A673 (cell line): ENCODE measurements at regions not wholly inside any gene's neighbourhood (a gene's known extent, or its start where the extent isn't known, plus 50 kb on each side); places are given as distances from the start of the nearest gene placed in this dataset.

Experiments
- EZH2 ChIP-seq: fragments of 200-600 bp; sonication (generic); IDR thresholded peaks from 2 replicates; pipeline ENCODE4 v1.6.1; 2017; ENCODE audit warnings: borderline replicate concordance, low read depth, mild to moderate bottlenecking, mixed read lengths, antibody characterized with exemption, low read length; ENCODE audit not compliant: poor library complexity, severe bottlenecking
- TF ChIP-seq, protein P1 (sequence below): fragments of 300-800, 200-600 bp; sonication (generic); conservative IDR thresholded peaks from 2 replicates; pipeline ENCODE4 v1.5.1; 2017; ENCODE audit warnings: low read depth, mild to moderate bottlenecking, antibody characterized with exemption, low read length, moderate library complexity, mixed read lengths

DNA sequence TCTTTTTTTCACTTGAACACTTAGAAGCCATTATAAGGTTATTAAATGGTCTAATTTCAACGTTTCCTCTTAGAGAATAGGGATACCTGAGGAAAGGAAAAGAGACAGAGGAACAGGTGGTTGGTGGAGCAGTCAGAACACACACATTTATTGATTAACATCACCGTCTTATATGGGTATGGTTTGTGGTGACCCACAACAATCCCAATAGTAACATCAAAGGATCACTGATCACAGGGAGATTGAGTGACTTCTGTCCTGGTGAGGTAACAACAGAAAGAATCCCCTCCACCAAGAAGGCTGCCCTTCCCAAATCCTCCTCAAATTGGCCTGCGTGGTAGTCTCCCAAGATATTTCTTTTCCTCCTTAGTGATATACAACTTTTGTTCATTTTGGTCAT, 474.0 kb downstream of the PLPP3 start:
- TF ChIP-seq, protein P1, sequence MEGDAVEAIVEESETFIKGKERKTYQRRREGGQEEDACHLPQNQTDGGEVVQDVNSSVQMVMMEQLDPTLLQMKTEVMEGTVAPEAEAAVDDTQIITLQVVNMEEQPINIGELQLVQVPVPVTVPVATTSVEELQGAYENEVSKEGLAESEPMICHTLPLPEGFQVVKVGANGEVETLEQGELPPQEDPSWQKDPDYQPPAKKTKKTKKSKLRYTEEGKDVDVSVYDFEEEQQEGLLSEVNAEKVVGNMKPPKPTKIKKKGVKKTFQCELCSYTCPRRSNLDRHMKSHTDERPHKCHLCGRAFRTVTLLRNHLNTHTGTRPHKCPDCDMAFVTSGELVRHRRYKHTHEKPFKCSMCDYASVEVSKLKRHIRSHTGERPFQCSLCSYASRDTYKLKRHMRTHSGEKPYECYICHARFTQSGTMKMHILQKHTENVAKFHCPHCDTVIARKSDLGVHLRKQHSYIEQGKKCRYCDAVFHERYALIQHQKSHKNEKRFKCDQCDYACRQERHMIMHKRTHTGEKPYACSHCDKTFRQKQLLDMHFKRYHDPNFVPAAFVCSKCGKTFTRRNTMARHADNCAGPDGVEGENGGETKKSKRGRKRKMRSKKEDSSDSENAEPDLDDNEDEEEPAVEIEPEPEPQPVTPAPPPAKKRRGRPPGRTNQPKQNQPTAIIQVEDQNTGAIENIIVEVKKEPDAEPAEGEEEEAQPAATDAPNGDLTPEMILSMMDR = no peak
- no peak for TF ChIP-seq EZH2
